ENCODE measurements at regions not wholly inside any gene's neighbourhood (a gene's known extent, or its start where the extent isn't known, plus 50 kb on each side); places are given as distances from the start of the nearest gene placed in this dataset.

DNA sequence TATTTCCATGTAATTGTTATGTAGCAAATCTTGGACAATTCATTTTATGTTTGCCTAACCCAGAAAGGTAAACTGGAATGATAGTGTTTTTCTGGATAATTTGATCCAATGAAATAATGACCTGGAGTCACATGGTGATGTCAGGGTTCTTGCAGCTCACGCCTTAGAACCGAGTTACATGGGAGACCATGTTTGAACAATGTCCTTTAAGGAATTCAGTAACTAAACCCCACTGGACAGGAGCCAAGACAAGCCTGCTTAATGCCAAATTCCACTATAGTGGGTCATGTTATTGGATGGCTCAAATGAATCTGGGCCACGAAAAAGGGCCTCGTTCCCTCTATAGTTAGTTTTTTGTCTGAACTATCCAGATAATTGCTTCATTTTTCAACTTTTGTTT is 255.8 kb upstream of the HMGA2 start:
- H3K4me3 ChIP-seq (ENCODE audit: low read depth, low read length), result no peak overlapping the region
- Mint-ChIP-seq H3K9me3 (peaks cover 0 to 7% (median 4%) of the 10 kb centered on the region in 7 donors), H3K4me3 (no peak overlapping the region), H3K27ac (no peak overlapping the region), H3K27me3 (peaks cover 11% of the 10 kb centered on the region), H3K36me3 (no peaks in the 10 kb centered on the region), H3K4me1 (no peaks in the 10 kb centered on the region)
- H3K27ac ChIP-seq (ENCODE audit: insufficient read depth, low read length, poor library complexity, severe bottlenecking), result no peak overlapping the region
- H3K27me3 ChIP-seq (ENCODE audit: control insufficient read depth, insufficient read depth, low read length), result peaks cover 3% of the 10 kb centered on the region
- peaks cover 0 to 4% of the 10 kb centered on the region in 2 experiments for H3K9me3 ChIP-seq (ENCODE audit: control insufficient read depth in 2 of 2, low read length in 2 of 2)
- ATAC-seq (ENCODE audit: low read depth in 2 of 2), result no peak
- DNase-seq, result no peak
- H3K4me1 ChIP-seq (ENCODE audit: control insufficient read depth, insufficient read depth, low read length, poor library complexity, severe bottlenecking), result no peaks in the 10 kb centered on the region
- H3K36me3 ChIP-seq (ENCODE audit: control insufficient read depth, insufficient read depth, low read length), result no peaks in the 10 kb centered on the region

GRCh38 chr12:65570451-65571130 is 253.7 kb upstream of the HMGA2 start:
- no peaks in the 10 kb centered on the region for H3K36me3 ChIP-seq (ENCODE audit: control insufficient read depth, insufficient read depth, low read length)
- no peaks in the 10 kb centered on the region for H3K4me1 Mint-ChIP-seq
- no peak overlapping the region for H3K4me3 ChIP-seq (ENCODE audit: low read depth, low read length)
- no peaks in the 10 kb centered on the region for H3K27me3 ChIP-seq (ENCODE audit: control insufficient read depth, insufficient read depth, low read length)
- no peaks in the 10 kb centered on the region for H3K36me3 Mint-ChIP-seq
- peaks cover 11% of the 10 kb centered on the region for H3K27me3 Mint-ChIP-seq
- no peak for ATAC-seq (ENCODE audit: low read depth in 2 of 2)
- no peaks in the 10 kb centered on the region for H3K4me1 ChIP-seq (ENCODE audit: control insufficient read depth, insufficient read depth, low read length, poor library complexity, severe bottlenecking)
- H3K9me3 Mint-ChIP-seq, result peaks cover 0 to 15% (median 5%) of the 10 kb centered on the region in 7 donors
- H3K27ac Mint-ChIP-seq, result no peak overlapping the region
- H3K27ac ChIP-seq (ENCODE audit: insufficient read depth, low read length, poor library complexity, severe bottlenecking), result no peak overlapping the region
- H3K4me3 Mint-ChIP-seq, result no peak overlapping the region
- H3K9me3 ChIP-seq (ENCODE audit: control insufficient read depth in 2 of 2, low read length in 2 of 2), result peaks cover 0 to 12% of the 10 kb centered on the region in 2 experiments
- no peak for DNase-seq

GRCh38 chr12:65574867-65575266 is 249.4 kb upstream of the HMGA2 start:
- no peaks in the 10 kb centered on the region for H3K27me3 ChIP-seq (ENCODE audit: control insufficient read depth, insufficient read depth, low read length)
- no peak for ATAC-seq (ENCODE audit: low read depth in 2 of 2)
- H3K27ac Mint-ChIP-seq, result no peak overlapping the region

DNA sequence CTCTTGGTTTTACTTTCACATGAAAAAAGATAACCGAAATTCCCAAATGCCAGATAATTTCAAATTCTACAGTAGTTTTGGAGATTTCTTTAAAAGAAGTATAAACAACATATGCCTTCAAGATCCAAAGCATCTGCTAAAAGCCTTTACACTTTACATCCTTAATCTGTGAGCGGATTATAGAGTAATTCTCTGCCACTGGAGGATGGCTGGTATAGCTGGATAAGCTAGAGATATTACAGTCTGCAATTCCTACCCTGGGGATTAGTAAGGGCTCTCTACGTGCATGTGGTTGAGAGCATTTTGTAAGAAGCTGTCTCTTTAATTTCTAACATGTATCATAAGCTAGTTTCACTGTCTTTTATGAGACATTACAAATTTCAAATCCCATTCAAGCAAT is 240.3 kb upstream of the HMGA2 start:
- H3K27ac Mint-ChIP-seq, result no peak overlapping the region

More at GRCh38 chr12:65574867-65575266, 249.4 kb upstream of the HMGA2 start:
- Mint-ChIP-seq H3K36me3 (no peaks in the 10 kb centered on the region), H3K9me3 (peaks cover 0 to 15% (median 6%) of the 10 kb centered on the region in 7 donors), H3K4me1 (no peaks in the 10 kb centered on the region), H3K4me3 (no peak overlapping the region), H3K27me3 (peaks cover 4% of the 10 kb centered on the region)
- no peak for DNase-seq
- Histone ChIP-seq H3K4me3 (ENCODE audit: low read depth, low read length) (no peak overlapping the region), H3K4me1 (ENCODE audit: control insufficient read depth, insufficient read depth, low read length, poor library complexity, severe bottlenecking) (no peaks in the 10 kb centered on the region), H3K27ac (ENCODE audit: insufficient read depth, low read length, poor library complexity, severe bottlenecking) (no peak overlapping the region), H3K36me3 (ENCODE audit: control insufficient read depth, insufficient read depth, low read length) (no peaks in the 10 kb centered on the region), H3K9me3 (ENCODE audit: control insufficient read depth in 2 of 2, low read length in 2 of 2) (peaks cover 0 to 12% of the 10 kb centered on the region in 2 experiments)

GRCh38 chr12:65585648-65586602 is 238.4 kb upstream of the HMGA2 start:
- no peaks in the 10 kb centered on the region for H3K36me3 Mint-ChIP-seq
- H3K27me3 Mint-ChIP-seq, result no peaks in the 10 kb centered on the region
- H3K36me3 ChIP-seq (ENCODE audit: control insufficient read depth, insufficient read depth, low read length), result no peaks in the 10 kb centered on the region
- H3K4me3 ChIP-seq (ENCODE audit: low read depth, low read length), result no peak overlapping the region
- H3K27me3 ChIP-seq (ENCODE audit: control insufficient read depth, insufficient read depth, low read length), result no peaks in the 10 kb centered on the region
- ATAC-seq (ENCODE audit: low read depth in 2 of 2) (no peak), DNase-seq (no peak)
- no peak overlapping the region for H3K27ac ChIP-seq (ENCODE audit: insufficient read depth, low read length, poor library complexity, severe bottlenecking)
- H3K27ac Mint-ChIP-seq, result no peak overlapping the region
- H3K4me1 ChIP-seq (ENCODE audit: control insufficient read depth, insufficient read depth, low read length, poor library complexity, severe bottlenecking), result no peaks in the 10 kb centered on the region
- H3K9me3 Mint-ChIP-seq, result peaks cover 0 to 2% (median 0%) of the 10 kb centered on the region in 7 donors
- no peaks in the 10 kb centered on the region for H3K9me3 ChIP-seq (ENCODE audit: control insufficient read depth in 2 of 2, low read length in 2 of 2)
- no peak overlapping the region for H3K4me3 Mint-ChIP-seq
- no peaks in the 10 kb centered on the region for H3K4me1 Mint-ChIP-seq

More for the DNA sequence above, 240.3 kb upstream of the HMGA2 start:
- H3K36me3 Mint-ChIP-seq, result no peaks in the 10 kb centered on the region
- Histone ChIP-seq H3K9me3 (ENCODE audit: control insufficient read depth in 2 of 2, low read length in 2 of 2) (no peaks in the 10 kb centered on the region), H3K4me3 (ENCODE audit: low read depth, low read length) (no peak overlapping the region), H3K4me1 (ENCODE audit: control insufficient read depth, insufficient read depth, low read length, poor library complexity, severe bottlenecking) (no peaks in the 10 kb centered on the region), H3K27ac (ENCODE audit: insufficient read depth, low read length, poor library complexity, severe bottlenecking) (no peak overlapping the region), H3K27me3 (ENCODE audit: control insufficient read depth, insufficient read depth, low read length) (no peaks in the 10 kb centered on the region), H3K36me3 (ENCODE audit: control insufficient read depth, insufficient read depth, low read length) (no peaks in the 10 kb centered on the region)
- DNase-seq (no peak), ATAC-seq (ENCODE audit: low read depth in 2 of 2) (no peak)
- H3K4me3 Mint-ChIP-seq, result no peak overlapping the region
- no peaks in the 10 kb centered on the region for H3K27me3 Mint-ChIP-seq
- no peaks in the 10 kb centered on the region for H3K4me1 Mint-ChIP-seq
- H3K9me3 Mint-ChIP-seq, result peaks cover 0 to 2% (median under 1%) of the 10 kb centered on the region in 7 donors

- no peaks in the 10 kb centered on the region for H3K4me1 Mint-ChIP-seq
- no peaks in the 10 kb centered on the region for H3K27me3 ChIP-seq (ENCODE audit: control insufficient read depth, insufficient read depth, low read length)
- H3K36me3 Mint-ChIP-seq, result no peaks in the 10 kb centered on the region
- H3K4me3 ChIP-seq (ENCODE audit: low read depth, low read length), result no peak overlapping the region
- no peaks in the 10 kb centered on the region for H3K36me3 ChIP-seq (ENCODE audit: control insufficient read depth, insufficient read depth, low read length)
- H3K4me3 Mint-ChIP-seq, result no peak overlapping the region
- no peak for DNase-seq
- ATAC-seq (ENCODE audit: low read depth in 2 of 2), result no peak
- no peak overlapping the region for H3K27ac ChIP-seq (ENCODE audit: insufficient read depth, low read length, poor library complexity, severe bottlenecking)
- H3K27ac Mint-ChIP-seq, result no peak overlapping the region
- no peaks in the 10 kb centered on the region for H3K4me1 ChIP-seq (ENCODE audit: control insufficient read depth, insufficient read depth, low read length, poor library complexity, severe bottlenecking)
- no peaks in the 10 kb centered on the region for H3K27me3 Mint-ChIP-seq
- no peaks in the 10 kb centered on the region for H3K9me3 ChIP-seq (ENCODE audit: control insufficient read depth in 2 of 2, low read length in 2 of 2)
- peaks cover 0 to 2% (median 0%) of the 10 kb centered on the region in 7 donors for H3K9me3 Mint-ChIP-seq
Measured at GRCh38 chr12:65586796-65587195, 237.5 kb upstream of the HMGA2 start.

DNA sequence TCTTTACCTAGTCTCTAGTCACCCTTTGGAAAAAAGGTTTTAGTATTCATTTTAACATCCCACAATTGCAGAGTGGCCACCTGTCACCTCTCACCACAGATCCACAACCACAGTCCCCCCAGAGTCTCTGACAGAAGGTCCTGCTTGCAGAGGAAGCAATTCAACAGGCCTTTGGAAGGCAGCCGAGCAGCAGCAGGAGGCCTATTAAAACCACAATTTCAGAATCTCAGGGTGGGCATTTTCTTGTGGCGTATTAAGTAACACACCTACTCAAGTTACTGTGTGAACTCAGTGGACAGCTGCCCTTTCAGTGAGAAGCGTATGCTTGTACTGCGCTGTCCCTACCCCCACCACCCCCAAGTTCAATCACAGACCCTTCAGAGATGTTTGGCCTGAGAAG is 234.0 kb upstream of the HMGA2 start:
- Mint-ChIP-seq H3K27me3 (no peaks in the 10 kb centered on the region), H3K9me3 (peaks cover 0 to 2% (median 0%) of the 10 kb centered on the region in 7 donors), H3K36me3 (no peaks in the 10 kb centered on the region), H3K4me1 (no peaks in the 10 kb centered on the region), H3K27ac (no peak overlapping the region), H3K4me3 (no peak overlapping the region)
- no peak overlapping the region for H3K4me3 ChIP-seq (ENCODE audit: low read depth, low read length)
- H3K36me3 ChIP-seq (ENCODE audit: control insufficient read depth, insufficient read depth, low read length), result no peaks in the 10 kb centered on the region
- H3K4me1 ChIP-seq (ENCODE audit: control insufficient read depth, insufficient read depth, low read length, poor library complexity, severe bottlenecking), result no peaks in the 10 kb centered on the region
- H3K9me3 ChIP-seq (ENCODE audit: control insufficient read depth in 2 of 2, low read length in 2 of 2), result no peaks in the 10 kb centered on the region
- H3K27ac ChIP-seq (ENCODE audit: insufficient read depth, low read length, poor library complexity, severe bottlenecking), result no peak overlapping the region
- ATAC-seq (ENCODE audit: low read depth in 2 of 2) (no peak), DNase-seq (no peak)
- H3K27me3 ChIP-seq (ENCODE audit: control insufficient read depth, insufficient read depth, low read length), result no peaks in the 10 kb centered on the region
